Fibroblast of gingiva (primary cell): ENCODE measurements at regions not wholly inside any gene's neighbourhood (a gene's known extent, or its start where the extent isn't known, plus 50 kb on each side); places are given as distances from the start of the nearest gene placed in this dataset.

ENCODE experiments used
- DNase-seq: peaks from one replicate; pipeline ENCODE4 v3.0.0-alpha.2; 2011; ENCODE audit warnings: low read depth

- DNase-seq, result no peak
Measured at GRCh38 chr9:81190659-81191058, 498.7 kb downstream of the TLE1 start.

GRCh38 chr9:81183761-81184160, 505.6 kb downstream of the TLE1 start:
- DNase-seq, result peak; percentile 63

- DNase-seq, result peak; percentile 49
Measured at GRCh38 chr9:81182431-81182830, 506.9 kb downstream of the TLE1 start.

- DNase-seq, result no peak
Measured at GRCh38 chr9:81174023-81174422, 515.3 kb downstream of the TLE1 start.

- DNase-seq, result no peak
Measured at GRCh38 chr9:81171689-81172088, 517.7 kb downstream of the TLE1 start.

GRCh38 chr9:81162361-81162760, 527.0 kb downstream of the TLE1 start:
- no peak for DNase-seq

GRCh38 chr9:81156381-81156780, 533.0 kb downstream of the TLE1 start:
- DNase-seq, result no peak

GRCh38 chr9:81150016-81150625, 539.2 kb downstream of the TLE1 start:
- DNase-seq, result no peak

- DNase-seq, result no peak
Measured at GRCh38 chr9:81146684-81147337, 542.5 kb downstream of the TLE1 start.

- no peak for DNase-seq
Measured at GRCh38 chr9:81146241-81146640, 543.1 kb downstream of the TLE1 start.

GRCh38 chr9:81145331-81145963, 543.9 kb downstream of the TLE1 start:
- DNase-seq, result peak; percentile 7

GRCh38 chr9:81141961-81142360, 547.4 kb downstream of the TLE1 start:
- DNase-seq, result no peak

GRCh38 chr9:81137976-81138568, 551.3 kb downstream of the TLE1 start:
- DNase-seq, result no peak

- no peak for DNase-seq
Measured at GRCh38 chr9:81132796-81133195, 556.6 kb downstream of the TLE1 start.

GRCh38 chr9:81132318-81132717, 557.0 kb downstream of the TLE1 start:
- no peak for DNase-seq

- no peak for DNase-seq
Measured at GRCh38 chr9:81128701-81129100, 560.6 kb downstream of the TLE1 start.

- peak; percentile 49 for DNase-seq
Measured at GRCh38 chr9:81125446-81126092, 563.8 kb downstream of the TLE1 start.

GRCh38 chr9:81123526-81123925, 565.8 kb downstream of the TLE1 start:
- no peak for DNase-seq

GRCh38 chr9:81122749-81123148, 566.6 kb downstream of the TLE1 start:
- no peak for DNase-seq

- no peak for DNase-seq
Measured at GRCh38 chr9:81119591-81119990, 569.8 kb downstream of the TLE1 start.

GRCh38 chr9:81118416-81118815, 570.9 kb downstream of the TLE1 start:
- DNase-seq, result no peak

GRCh38 chr9:81116340-81117137, 572.8 kb downstream of the TLE1 start:
- DNase-seq, result no peak
